Activated T-helper 2 cell treated with anti-CD3 and anti-CD28 coated beads, Interferon-gamma antibody, Interleukin-2, Interleukin-4, amounts not matched to agents 10 μg/mL and 5 μg/mL and 100 μg/mL, durations not matched to agents 14 hours and 24 hours and 36 hours (primary cell): ENCODE measurements at regions not wholly inside any gene's neighbourhood (a gene's known extent, or its start where the extent isn't known, plus 50 kb on each side); places are given as distances from the start of the nearest gene placed in this dataset.

Experiments used
- DNase-seq: peaks from one replicate; pipeline ENCODE4 v3.0.0; 2021; ENCODE audit warnings: low spot score
- H3K27ac Mint-ChIP-seq: one replicate; pipeline ENCODE4 v1.8.0; 2021; ENCODE audit warnings: mixed read lengths
- H3K27me3 Mint-ChIP-seq: one replicate; pipeline ENCODE4 v1.8.0; 2021; ENCODE audit warnings: low read depth, mixed read lengths
- H3K36me3 Mint-ChIP-seq: one replicate; pipeline ENCODE4 v1.8.0; 2021; ENCODE audit warnings: low read depth, mixed read lengths
- H3K4me1 Mint-ChIP-seq: one replicate; pipeline ENCODE4 v1.8.0; 2021; ENCODE audit warnings: low read depth, mixed read lengths
- H3K4me3 Mint-ChIP-seq: one replicate; pipeline ENCODE4 v1.8.0; 2021; ENCODE audit warnings: low read depth, mild to moderate bottlenecking, moderate library complexity, mixed read lengths
- H3K9me3 Mint-ChIP-seq: one replicate; pipeline ENCODE4 v1.8.0; 2021; ENCODE audit warnings: mixed read lengths
- intact Hi-C: fragments of 100-400 bp; cut with micrococcal nuclease; formaldehyde crosslinking; loops from one replicate; pipeline ENCODE4 v1.15.1; 2023

- no peak for DNase-seq
- H3K4me3 Mint-ChIP-seq, result no peak overlapping the region
- intact Hi-C loops, result no loop called here
- no peaks in the 10 kb centered on the region for H3K27me3 Mint-ChIP-seq
- no peaks in the 10 kb centered on the region for H3K36me3 Mint-ChIP-seq
- H3K27ac Mint-ChIP-seq, result no peak overlapping the region
- H3K4me1 Mint-ChIP-seq, result no peaks in the 10 kb centered on the region
- no peaks in the 10 kb centered on the region for H3K9me3 Mint-ChIP-seq
These were observed 523.6 kb upstream of the WWC1 start for GRCh38 chr5:167767795-167768194.

DNA sequence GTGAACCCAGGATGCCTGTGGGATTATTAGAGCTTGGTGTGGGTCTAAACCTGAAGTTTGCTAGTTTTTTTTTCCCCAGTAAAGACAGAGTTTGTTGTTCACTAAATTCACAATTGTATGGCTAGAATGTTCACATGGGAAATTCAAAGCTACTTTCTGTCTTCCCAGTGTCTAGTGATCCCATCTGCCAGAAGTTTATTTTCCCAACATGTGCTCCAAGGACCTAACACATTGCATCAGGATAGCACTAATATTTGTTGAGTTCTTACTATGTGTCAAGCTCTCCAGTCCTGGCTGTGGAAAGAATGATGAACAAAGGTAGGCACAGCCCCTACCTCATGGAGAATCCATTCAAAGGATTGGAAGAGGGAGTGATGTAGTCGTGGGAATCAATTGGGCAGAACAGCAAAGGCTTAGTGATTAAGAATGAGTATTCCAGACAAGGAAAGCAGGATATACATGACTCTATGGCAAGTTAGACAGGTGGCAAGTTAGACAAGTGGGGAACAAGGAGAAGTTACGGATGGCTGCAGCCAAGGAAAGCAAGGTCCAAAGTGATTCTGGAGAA, 521.5 kb upstream of the WWC1 start:
- intact Hi-C loops, result no loop called here
- no peaks in the 10 kb centered on the region for H3K27me3 Mint-ChIP-seq
- H3K36me3 Mint-ChIP-seq, result no peaks in the 10 kb centered on the region
- H3K9me3 Mint-ChIP-seq, result peaks cover 4% of the 10 kb centered on the region
- H3K27ac Mint-ChIP-seq, result no peak overlapping the region
- no peak overlapping the region for H3K4me3 Mint-ChIP-seq
- DNase-seq, result no peak
- H3K4me1 Mint-ChIP-seq, result no peaks in the 10 kb centered on the region

DNA sequence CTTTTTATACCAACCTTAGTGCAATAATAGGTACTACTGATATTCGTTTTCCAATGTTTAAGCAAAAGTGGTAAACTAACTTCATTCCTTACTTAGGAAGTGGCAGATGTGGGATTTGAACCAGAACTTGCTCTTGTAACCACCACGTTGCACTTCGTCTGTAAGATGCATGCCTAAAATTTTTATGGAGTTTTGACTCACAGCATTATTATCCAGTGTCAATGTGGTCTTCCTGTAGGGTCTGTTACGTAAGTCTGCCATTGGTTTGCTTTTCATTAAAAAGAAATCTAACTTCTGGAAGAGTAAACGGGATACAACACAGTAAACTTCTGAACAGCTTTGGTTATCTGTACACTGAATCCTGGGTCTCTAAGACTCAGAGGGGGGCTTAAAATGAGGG, 521.0 kb upstream of the WWC1 start:
- no peak for DNase-seq
- no peak overlapping the region for H3K27ac Mint-ChIP-seq
- H3K9me3 Mint-ChIP-seq, result peaks cover 4% of the 10 kb centered on the region
- no peaks in the 10 kb centered on the region for H3K27me3 Mint-ChIP-seq
- intact Hi-C loops, result no loop called here
- no peaks in the 10 kb centered on the region for H3K36me3 Mint-ChIP-seq
- H3K4me3 Mint-ChIP-seq, result no peak overlapping the region
- no peaks in the 10 kb centered on the region for H3K4me1 Mint-ChIP-seq

DNA sequence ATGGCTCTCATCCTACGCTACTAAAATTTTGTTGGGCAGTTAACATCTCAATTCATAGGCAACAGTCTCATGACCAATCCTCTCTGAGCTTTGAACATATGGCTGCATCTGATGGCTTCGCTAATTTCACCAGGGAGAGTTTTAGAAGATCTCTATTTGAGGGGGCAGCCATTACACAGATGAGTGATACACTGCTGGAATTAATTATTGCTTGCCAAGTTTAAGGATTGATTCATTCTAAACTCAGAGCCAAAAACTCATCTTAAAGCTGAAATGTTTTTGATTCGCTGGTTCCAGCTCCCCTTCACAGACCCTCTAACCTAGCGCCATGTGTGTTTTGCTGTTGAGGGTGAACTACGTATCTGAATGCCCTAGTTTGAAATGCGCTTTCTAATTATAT, 519.9 kb upstream of the WWC1 start:
- peaks cover 4% of the 10 kb centered on the region for H3K9me3 Mint-ChIP-seq
- H3K27ac Mint-ChIP-seq, result no peak overlapping the region
- no peaks in the 10 kb centered on the region for H3K27me3 Mint-ChIP-seq
- H3K4me1 Mint-ChIP-seq, result no peaks in the 10 kb centered on the region
- H3K4me3 Mint-ChIP-seq, result no peak overlapping the region
- H3K36me3 Mint-ChIP-seq, result no peaks in the 10 kb centered on the region
- intact Hi-C loops, result no loop called here
- DNase-seq, result no peak

DNA sequence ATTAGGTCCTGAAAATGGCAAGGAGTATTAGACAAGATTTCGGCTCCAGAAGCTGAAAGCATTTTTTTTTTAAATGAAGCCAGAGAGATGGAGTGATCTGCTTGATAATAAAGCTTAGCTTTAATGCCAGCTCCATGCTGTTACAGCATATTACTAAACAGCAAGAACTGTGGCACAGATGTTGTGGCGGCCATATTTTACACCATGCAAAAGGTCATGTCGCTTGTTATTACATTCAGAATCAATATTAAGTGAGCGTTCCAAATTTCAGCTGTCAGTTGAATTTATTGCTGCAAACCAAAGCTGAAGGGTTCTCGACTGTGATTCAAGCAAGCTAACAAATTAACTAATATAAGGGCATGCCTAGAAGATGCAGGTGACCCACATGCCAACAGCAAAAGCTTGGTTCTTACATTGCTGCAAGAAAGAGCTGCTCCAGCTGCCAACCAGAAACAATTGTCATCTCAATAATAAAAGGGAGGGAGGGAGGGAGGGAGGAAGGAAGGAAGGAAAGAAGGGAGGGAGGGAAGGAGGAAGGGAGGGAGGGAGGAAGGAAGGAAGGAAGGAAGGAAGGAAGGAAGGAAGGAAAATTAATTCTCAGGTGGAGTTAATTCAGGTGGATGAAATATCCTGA, 517.7 kb upstream of the WWC1 start:
- intact Hi-C loops, result no loop called here
- Mint-ChIP-seq H3K9me3 (peaks cover 4% of the 10 kb centered on the region), H3K4me3 (no peak overlapping the region), H3K27ac (no peak overlapping the region), H3K36me3 (no peaks in the 10 kb centered on the region), H3K4me1 (no peaks in the 10 kb centered on the region), H3K27me3 (no peaks in the 10 kb centered on the region)
- no peak for DNase-seq

GRCh38 chr5:167777746-167778145, 513.7 kb upstream of the WWC1 start:
- no peak overlapping the region for H3K4me3 Mint-ChIP-seq
- no peak overlapping the region for H3K27ac Mint-ChIP-seq
- H3K27me3 Mint-ChIP-seq, result no peaks in the 10 kb centered on the region
- no peaks in the 10 kb centered on the region for H3K36me3 Mint-ChIP-seq
- intact Hi-C loops, result no loop called here
- peaks cover 4% of the 10 kb centered on the region for H3K9me3 Mint-ChIP-seq
- no peak for DNase-seq
- no peaks in the 10 kb centered on the region for H3K4me1 Mint-ChIP-seq

DNA sequence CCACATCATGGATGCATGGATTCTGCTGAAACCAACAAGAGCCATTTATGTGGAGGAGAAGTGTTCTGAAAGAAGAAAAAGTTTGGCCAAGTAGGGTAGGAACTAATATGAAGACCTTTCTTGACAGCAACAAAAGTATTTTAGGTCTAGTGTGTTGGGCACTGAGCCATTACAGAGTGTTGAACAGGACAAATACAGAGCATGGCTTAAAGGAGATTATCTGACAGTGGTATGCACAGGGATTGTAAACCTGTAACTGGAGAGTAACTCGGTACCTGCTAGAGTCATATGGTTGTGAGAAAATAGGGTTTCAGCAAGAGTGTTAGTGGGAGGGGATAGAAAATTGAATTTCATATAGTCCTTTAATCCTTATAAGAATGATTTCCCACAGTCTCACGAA, 513.2 kb upstream of the WWC1 start:
- no peak for DNase-seq
- no peak overlapping the region for H3K4me3 Mint-ChIP-seq
- intact Hi-C loops, result no loop called here

GRCh38 chr5:167779644-167780043, 511.8 kb upstream of the WWC1 start:
- DNase-seq, result no peak
- intact Hi-C loops, result no loop called here
- Mint-ChIP-seq H3K27ac (no peak overlapping the region), H3K36me3 (no peaks in the 10 kb centered on the region), H3K4me1 (no peaks in the 10 kb centered on the region), H3K4me3 (no peak overlapping the region), H3K27me3 (no peaks in the 10 kb centered on the region), H3K9me3 (no peaks in the 10 kb centered on the region)

More for the DNA sequence above, 513.2 kb upstream of the WWC1 start:
- H3K27ac Mint-ChIP-seq, result no peak overlapping the region
- H3K4me1 Mint-ChIP-seq, result no peaks in the 10 kb centered on the region
- H3K36me3 Mint-ChIP-seq, result no peaks in the 10 kb centered on the region
- H3K9me3 Mint-ChIP-seq, result peaks cover 4% of the 10 kb centered on the region
- H3K27me3 Mint-ChIP-seq, result no peaks in the 10 kb centered on the region

DNA sequence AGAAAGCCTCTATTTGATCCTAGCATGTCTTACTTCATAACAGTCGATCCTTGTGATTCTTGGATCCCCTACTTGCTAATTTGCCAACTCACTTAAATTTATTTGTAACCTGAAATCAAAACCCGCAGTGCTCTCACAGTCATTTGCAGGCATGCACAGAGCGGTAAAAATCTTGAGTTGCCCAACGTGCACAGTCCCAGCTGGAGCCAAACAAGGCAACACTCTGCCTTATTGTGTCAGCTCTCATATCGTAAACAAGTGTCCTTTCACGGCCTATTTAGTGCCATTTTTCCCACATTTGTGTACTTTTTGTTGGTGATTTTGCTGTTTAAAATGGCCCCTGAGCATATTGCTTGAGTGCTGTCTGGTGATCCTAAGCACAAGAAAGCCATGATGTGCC, 511.3 kb upstream of the WWC1 start:
- no peak overlapping the region for H3K4me3 Mint-ChIP-seq
- H3K36me3 Mint-ChIP-seq, result no peaks in the 10 kb centered on the region
- intact Hi-C loops, result no loop called here
- no peaks in the 10 kb centered on the region for H3K9me3 Mint-ChIP-seq
- no peak overlapping the region for H3K27ac Mint-ChIP-seq
- no peaks in the 10 kb centered on the region for H3K27me3 Mint-ChIP-seq
- DNase-seq, result no peak
- no peaks in the 10 kb centered on the region for H3K4me1 Mint-ChIP-seq

DNA sequence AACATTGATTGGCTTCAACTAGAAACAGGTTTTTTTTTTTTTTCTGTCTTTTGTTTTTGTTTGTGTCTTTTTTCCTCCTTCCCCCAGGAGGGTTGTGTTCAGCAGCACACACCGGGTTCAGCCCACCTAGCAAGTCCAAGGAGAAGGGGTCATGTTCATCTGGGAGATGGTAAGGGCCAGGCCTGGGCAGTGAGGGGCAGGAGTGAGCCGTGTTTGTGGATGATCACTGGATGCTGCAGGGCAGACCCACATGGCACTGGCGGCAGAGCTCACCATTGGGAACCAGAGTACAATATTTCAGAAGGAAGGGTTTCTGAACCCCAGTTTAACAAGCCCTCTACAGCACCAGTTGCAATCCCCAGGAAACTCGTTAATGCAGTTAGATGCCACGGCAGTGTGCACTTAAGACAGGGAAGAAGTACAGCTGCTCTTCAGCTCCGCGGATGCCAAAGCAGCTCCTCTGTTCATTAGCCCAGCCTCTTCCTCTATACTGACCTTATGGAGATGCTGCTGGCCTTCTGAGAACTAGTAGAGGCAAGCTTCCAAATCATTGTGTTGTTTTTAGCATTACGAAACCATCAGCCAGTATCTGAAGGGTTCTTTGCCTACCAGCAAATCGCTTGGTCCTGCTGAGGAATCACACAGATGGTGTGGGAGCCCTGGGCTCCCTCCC, 508.2 kb upstream of the WWC1 start:
- Mint-ChIP-seq H3K9me3 (no peaks in the 10 kb centered on the region), H3K36me3 (no peaks in the 10 kb centered on the region), H3K27ac (no peak overlapping the region), H3K4me1 (no peaks in the 10 kb centered on the region), H3K4me3 (no peak overlapping the region), H3K27me3 (no peaks in the 10 kb centered on the region)
- DNase-seq, result no peak
- intact Hi-C loops, result no loop called here

DNA sequence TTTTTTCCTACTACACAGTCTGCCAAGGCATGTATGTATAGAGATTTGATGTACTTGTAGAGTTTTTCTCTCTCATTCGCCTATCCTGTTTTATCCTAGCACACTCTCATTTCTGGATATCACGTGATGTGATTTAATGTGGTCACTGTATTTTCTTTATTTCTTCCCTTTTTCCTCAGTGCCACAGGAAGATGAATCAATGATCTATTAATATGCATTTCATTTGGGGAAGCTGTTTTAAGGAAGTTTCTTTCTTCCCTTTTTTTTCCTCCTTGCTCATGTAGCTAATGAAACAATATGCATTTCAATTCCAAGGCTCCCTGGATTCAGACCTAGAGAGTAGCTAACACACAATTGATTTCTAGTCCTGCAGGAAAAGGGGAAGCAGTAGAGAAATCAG, 506.3 kb upstream of the WWC1 start:
- no peak for DNase-seq
- Mint-ChIP-seq H3K4me1 (no peaks in the 10 kb centered on the region), H3K27ac (no peak overlapping the region), H3K36me3 (no peaks in the 10 kb centered on the region), H3K4me3 (no peak overlapping the region), H3K9me3 (no peaks in the 10 kb centered on the region), H3K27me3 (no peaks in the 10 kb centered on the region)
- intact Hi-C loops, result no loop called here

DNA sequence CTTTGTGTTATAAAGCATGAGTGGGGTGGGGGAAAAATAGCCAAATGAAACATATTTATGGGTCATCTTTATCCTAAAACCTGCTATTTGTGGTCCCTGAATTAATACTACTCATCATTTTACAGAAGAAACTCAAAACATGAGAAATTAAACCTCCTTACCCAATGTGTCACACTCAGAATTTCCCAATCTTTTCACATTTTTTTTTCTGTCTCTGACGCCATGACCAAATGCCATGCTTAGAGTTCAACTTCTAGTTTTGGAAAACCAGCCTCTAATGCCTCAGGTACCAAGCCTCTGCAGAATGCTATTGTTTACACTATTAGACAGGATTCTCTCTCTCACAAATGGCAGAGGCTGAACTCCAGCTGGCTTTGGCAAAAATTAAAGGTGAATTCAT, 505.5 kb upstream of the WWC1 start:
- Mint-ChIP-seq H3K27ac (no peak overlapping the region), H3K4me3 (no peak overlapping the region), H3K4me1 (no peaks in the 10 kb centered on the region), H3K27me3 (no peaks in the 10 kb centered on the region), H3K9me3 (no peaks in the 10 kb centered on the region), H3K36me3 (no peaks in the 10 kb centered on the region)
- intact Hi-C loops, result no loop called here
- DNase-seq, result no peak

DNA sequence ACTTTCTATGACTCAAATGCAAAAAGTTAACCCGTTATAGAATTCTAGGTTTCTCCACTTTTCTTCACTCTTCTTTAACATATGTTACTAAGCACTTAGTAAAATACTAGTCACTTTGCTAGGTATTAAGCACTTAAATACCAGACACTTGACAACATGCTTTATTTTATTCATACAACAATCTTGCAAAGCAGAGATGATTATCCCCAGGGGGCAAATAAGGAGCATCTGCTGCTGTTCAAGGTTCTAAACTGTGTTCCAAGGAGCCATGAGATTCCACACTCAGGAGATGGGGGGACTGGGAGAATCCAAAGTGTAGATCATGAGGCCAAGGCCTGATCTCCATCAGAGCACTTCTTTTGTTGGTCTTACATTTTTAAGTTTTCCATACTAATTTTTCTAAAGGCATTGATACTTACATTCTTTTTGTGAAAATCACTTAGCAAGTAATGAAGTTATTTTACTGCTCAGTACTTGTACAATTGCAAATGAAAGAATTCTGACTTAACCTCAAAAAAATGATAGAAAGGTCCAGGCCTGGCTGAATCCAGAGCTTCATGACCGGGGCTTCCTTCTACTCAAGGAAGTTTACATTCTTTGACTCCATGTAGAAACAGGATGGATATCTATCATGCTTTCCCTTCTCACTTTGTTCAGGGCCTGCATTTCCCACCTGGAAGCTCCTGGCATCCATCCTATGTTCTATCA, 504.4 kb upstream of the WWC1 start:
- no peak for DNase-seq
- H3K9me3 Mint-ChIP-seq, result no peaks in the 10 kb centered on the region
- intact Hi-C loops, result no loop called here
- no peaks in the 10 kb centered on the region for H3K36me3 Mint-ChIP-seq
- no peaks in the 10 kb centered on the region for H3K27me3 Mint-ChIP-seq
- no peak overlapping the region for H3K27ac Mint-ChIP-seq
- H3K4me3 Mint-ChIP-seq, result no peak overlapping the region
- H3K4me1 Mint-ChIP-seq, result no peaks in the 10 kb centered on the region
